ENCODE measurements at regions not wholly inside any gene's neighbourhood (a gene's known extent, or its start where the extent isn't known, plus 50 kb on each side); places are given as distances from the start of the nearest gene placed in this dataset.

DNA sequence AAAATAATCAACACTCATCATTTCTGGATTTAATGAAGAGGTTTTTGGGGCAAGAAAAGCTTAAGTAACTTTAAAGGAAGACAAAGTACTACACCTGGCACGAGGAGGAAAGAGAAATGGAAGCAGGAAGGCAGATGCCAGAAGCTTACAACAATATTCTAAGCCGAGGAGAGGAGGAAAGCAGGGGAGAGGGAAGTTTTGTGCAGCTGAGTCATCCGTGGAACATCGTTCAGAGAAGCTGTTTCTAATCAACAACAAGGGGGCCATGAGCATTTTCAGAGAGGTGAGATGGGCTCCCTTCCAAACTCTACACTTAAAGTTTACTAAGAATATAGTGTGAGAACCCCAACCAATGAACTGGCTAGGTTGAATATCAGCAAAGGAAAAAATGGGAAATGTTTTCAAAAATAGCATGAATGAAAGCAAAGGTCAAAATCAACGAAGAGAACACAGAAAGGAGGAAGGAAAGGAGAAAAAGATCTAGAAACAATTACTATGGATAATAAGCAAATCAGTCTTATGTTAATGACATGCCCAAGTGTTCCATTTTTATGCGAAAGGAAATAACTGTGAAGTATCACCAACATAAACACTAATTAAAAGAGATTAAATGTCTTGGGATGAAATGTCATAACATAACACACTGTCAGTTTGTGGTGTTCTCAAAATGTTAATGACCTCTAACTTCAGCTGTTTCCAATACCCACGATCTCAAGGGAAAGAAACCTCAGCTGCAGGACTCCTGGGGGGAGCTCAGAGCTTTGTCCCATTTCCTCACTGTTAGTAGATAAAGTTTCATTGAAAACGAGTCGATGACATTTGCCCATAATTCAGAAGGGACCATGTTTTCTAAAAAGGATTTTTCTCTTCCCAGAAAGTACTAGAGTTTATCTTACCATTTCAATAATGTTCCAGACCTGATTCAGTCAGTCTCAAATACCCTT, 203.4 kb upstream of the STXBP5 start:
- TF ChIP-seq, protein P1, sequence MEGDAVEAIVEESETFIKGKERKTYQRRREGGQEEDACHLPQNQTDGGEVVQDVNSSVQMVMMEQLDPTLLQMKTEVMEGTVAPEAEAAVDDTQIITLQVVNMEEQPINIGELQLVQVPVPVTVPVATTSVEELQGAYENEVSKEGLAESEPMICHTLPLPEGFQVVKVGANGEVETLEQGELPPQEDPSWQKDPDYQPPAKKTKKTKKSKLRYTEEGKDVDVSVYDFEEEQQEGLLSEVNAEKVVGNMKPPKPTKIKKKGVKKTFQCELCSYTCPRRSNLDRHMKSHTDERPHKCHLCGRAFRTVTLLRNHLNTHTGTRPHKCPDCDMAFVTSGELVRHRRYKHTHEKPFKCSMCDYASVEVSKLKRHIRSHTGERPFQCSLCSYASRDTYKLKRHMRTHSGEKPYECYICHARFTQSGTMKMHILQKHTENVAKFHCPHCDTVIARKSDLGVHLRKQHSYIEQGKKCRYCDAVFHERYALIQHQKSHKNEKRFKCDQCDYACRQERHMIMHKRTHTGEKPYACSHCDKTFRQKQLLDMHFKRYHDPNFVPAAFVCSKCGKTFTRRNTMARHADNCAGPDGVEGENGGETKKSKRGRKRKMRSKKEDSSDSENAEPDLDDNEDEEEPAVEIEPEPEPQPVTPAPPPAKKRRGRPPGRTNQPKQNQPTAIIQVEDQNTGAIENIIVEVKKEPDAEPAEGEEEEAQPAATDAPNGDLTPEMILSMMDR (IDR thresholded peaks at IDR 0.05; ENCODE audit: insufficient read depth, low read depth, low read length), result no peak
- TF ChIP-seq EZH2 (IDR thresholded peaks at IDR 0.05; ENCODE audit: insufficient read depth, low read length), result no peak
